Activated T-cell treated with anti-CD3 and anti-CD28 coated beads for 4 hours (primary cell): ENCODE measurements at regions not wholly inside any gene's neighbourhood (a gene's known extent, or its start where the extent isn't known, plus 50 kb on each side); places are given as distances from the start of the nearest gene placed in this dataset.
A peak's percentile ranks its signal among the peaks of the same experiment; 100 is the strongest.

Experiments
- DNase-seq: peaks from one replicate; pipeline ENCODE4 v3.0.0-alpha.2; 2020

GRCh38 chr3:18771931-18772330 lies 346.8 kb upstream of the SATB1 start:
- no peak for DNase-seq

GRCh38 chr3:18770800-18771199 lies 345.7 kb upstream of the SATB1 start:
- DNase-seq, result no peak

- DNase-seq, result no peak
Measured at GRCh38 chr3:18767756-18768303, 342.7 kb upstream of the SATB1 start.

GRCh38 chr3:18766974-18767373 lies 341.8 kb upstream of the SATB1 start:
- no peak for DNase-seq

- DNase-seq, result no peak
Measured at GRCh38 chr3:18765662-18766061, 340.5 kb upstream of the SATB1 start.

GRCh38 chr3:18765161-18765560 lies 340.0 kb upstream of the SATB1 start:
- no peak for DNase-seq

GRCh38 chr3:18761530-18761929 lies 336.4 kb upstream of the SATB1 start:
- DNase-seq, result no peak

GRCh38 chr3:18758047-18758704 lies 333.0 kb upstream of the SATB1 start:
- DNase-seq, result peak; percentile 30

GRCh38 chr3:18757476-18757875 lies 332.3 kb upstream of the SATB1 start:
- no peak for DNase-seq

GRCh38 chr3:18752273-18752934 lies 327.3 kb upstream of the SATB1 start:
- no peak for DNase-seq

GRCh38 chr3:18751514-18751913 lies 326.4 kb upstream of the SATB1 start:
- DNase-seq, result no peak

GRCh38 chr3:18747383-18747782 lies 322.2 kb upstream of the SATB1 start:
- DNase-seq, result no peak

GRCh38 chr3:18745472-18745871 lies 320.3 kb upstream of the SATB1 start:
- DNase-seq, result no peak

GRCh38 chr3:18744472-18744871 lies 319.3 kb upstream of the SATB1 start:
- no peak for DNase-seq

- DNase-seq, result no peak
Measured at GRCh38 chr3:18743761-18744160, 318.6 kb upstream of the SATB1 start.

- DNase-seq, result peak; percentile 49
Measured at GRCh38 chr3:18740631-18741583, 315.8 kb upstream of the SATB1 start.

- DNase-seq, result no peak
Measured at GRCh38 chr3:18739099-18739433, 313.9 kb upstream of the SATB1 start.

GRCh38 chr3:18738393-18739098 lies 313.4 kb upstream of the SATB1 start:
- no peak for DNase-seq

GRCh38 chr3:18735005-18735404 lies 309.9 kb upstream of the SATB1 start:
- no peak for DNase-seq

- no peak for DNase-seq
Measured at GRCh38 chr3:18734309-18734708, 309.2 kb upstream of the SATB1 start.

- DNase-seq, result no peak
Measured at GRCh38 chr3:18732474-18732873, 307.3 kb upstream of the SATB1 start.

GRCh38 chr3:18730491-18730890 lies 305.4 kb upstream of the SATB1 start:
- DNase-seq, result no peak

- no peak for DNase-seq
Measured at GRCh38 chr3:18729671-18730070, 304.5 kb upstream of the SATB1 start.
